ENCODE measurements at regions not wholly inside any gene's neighbourhood (a gene's known extent, or its start where the extent isn't known, plus 50 kb on each side); places are given as distances from the start of the nearest gene placed in this dataset.

DNA sequence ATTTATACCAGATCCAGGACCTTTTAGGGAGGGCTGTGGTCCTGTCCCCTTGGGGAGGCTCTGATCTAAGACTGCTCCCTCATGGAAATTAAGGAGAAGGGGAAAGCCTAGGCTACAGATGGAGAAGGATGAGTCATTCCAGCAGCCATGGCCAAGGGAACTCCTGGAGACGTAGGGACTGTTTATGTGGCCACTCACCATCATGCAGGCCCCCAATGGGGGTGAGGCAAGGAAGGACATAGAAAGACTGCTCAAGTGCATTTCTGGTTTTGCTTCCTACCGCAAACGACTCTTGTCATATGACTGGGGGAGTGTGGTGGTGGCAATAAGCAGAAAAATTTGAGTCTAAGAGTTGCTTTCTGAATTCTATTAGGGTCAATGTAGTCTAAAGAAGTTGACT is 54.0 kb upstream of the CYP1B1 start:
- TF ChIP-seq CTCF (IDR thresholded peaks at IDR 0.05) (no peak), POLR2A (IDR thresholded peaks at IDR 0.05) (no peak)

All from right lobe of liver (tissue), 4 donors.